Stomach (tissue), 4 donors: ENCODE measurements at regions not wholly inside any gene's neighbourhood (a gene's known extent, or its start where the extent isn't known, plus 50 kb on each side); places are given as distances from the start of the nearest gene placed in this dataset.

ENCODE experiments used
- CTCF ChIP-seq, 7 experiments: fragments of 450-650 bp in 4 of 7; fragments of 200-600 bp in 3 of 7; sonication (generic) in 3 of 7; IDR thresholded peaks; one replicate each; pipeline ENCODE4 v1.5.1; 2016 to 2019; ENCODE audit warnings: antibody characterized with exemption in 7 of 7, control low read depth in 2 of 7, mild to moderate bottlenecking in 1 of 7
- EP300 ChIP-seq: sonication (generic); formaldehyde crosslinking; IDR thresholded peaks from one replicate; pipeline ENCODE4 v1.6.1; 2017; ENCODE audit warnings: antibody characterized with exemption
- POLR2A ChIP-seq, 4 donors: fragments of 450-650 bp; IDR thresholded peaks; one replicate each; pipeline ENCODE4 v1.6.1; 2016; ENCODE audit warnings: antibody characterized with exemption in 4 of 4, control low read depth in 2 of 4, mild to moderate bottlenecking in 1 of 4, moderate library complexity in 1 of 4
- POLR2AphosphoS5 ChIP-seq, 3 donors: sonication (generic); formaldehyde crosslinking; IDR thresholded peaks; one replicate each; pipeline ENCODE4 v1.6.1; 2016; ENCODE audit warnings: antibody characterized with exemption in 3 of 3

DNA sequence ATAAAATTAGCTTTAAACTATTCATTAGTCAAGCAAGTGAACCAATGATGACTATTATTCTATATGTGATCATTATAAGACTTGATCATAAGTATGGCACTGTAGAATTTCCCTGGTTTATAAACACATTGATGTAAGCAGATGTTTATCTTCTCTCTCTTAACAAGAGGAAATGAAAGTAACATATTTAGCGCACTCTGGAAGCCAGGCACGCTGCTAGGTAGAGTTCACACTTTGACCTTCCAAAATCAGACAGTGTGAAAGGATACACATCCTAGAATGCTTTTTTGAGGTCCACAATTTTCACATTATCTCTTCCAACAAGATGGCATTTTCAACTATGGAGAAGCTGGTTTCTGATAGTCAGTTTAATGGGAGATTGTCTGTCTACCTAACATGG, 529.4 kb upstream of the IGFBP3 start:
- TF ChIP-seq CTCF (IDR thresholded peaks at IDR 0.05) (no peak), POLR2A (IDR thresholded peaks at IDR 0.05) (no peak), POLR2AphosphoS5 (IDR thresholded peaks at IDR 0.05) (no peak), EP300 (no peak)
